Suppressor macrophage treated with lipopolysaccharide for 1 hour (primary cell): ENCODE measurements at regions not wholly inside any gene's neighbourhood (a gene's known extent, or its start where the extent isn't known, plus 50 kb on each side); places are given as distances from the start of the nearest gene placed in this dataset.
"Not testable (repeated sequence)": the region's sequence is repeated elsewhere in the genome, so short reads cannot be mapped to it uniquely, and the experiment has no call there.

Experiments used
- DNase-seq, 3 donors: peaks; one replicate each; pipeline ENCODE4 v3.0.0-alpha.2; 2020 to 2022

GRCh38 chr13:58385336-58385735 lies 753.8 kb downstream of the PCDH17 start:
- not testable (repeated sequence) for DNase-seq

DNA sequence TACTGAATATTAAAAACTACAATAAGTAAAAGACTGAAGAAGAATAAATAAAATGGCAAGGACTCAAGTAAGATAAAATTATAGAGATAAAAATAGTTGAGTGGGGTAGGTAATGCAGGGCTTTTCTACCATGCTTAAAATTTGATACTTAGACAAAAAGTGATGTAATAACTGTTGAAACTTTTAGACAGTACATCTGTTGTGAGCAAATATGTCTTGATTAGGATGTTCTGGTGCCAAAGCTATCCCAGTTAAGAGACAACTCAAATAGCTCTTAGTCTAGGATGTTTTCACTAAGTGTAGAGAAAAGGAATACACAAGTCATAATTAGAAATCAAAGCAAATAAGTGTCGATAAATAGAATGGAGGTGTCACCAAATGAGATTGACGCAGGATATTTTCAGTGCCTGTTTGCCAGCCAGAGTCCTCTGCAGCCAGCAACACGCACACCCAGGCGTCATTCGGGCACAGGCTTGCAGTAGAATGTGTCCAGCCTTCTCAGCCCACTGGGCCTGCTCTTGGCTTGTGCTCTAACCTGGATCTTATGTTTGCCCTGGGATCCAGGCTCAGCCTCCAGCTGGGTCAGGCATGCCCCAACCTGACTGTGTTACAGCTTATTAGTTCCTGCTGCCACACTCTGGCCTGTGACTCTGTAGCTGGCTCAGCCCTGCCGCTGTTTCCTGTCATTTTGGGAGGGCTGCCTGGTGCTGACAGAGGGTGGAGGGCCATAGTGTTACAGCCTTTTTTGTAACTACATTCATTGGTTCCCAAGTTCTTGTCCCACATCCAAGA lies 766.2 kb downstream of the PCDH17 start:
- DNase-seq, result no peak

GRCh38 chr13:58399263-58399662 lies 767.7 kb downstream of the PCDH17 start:
- DNase-seq, result no peak

DNA sequence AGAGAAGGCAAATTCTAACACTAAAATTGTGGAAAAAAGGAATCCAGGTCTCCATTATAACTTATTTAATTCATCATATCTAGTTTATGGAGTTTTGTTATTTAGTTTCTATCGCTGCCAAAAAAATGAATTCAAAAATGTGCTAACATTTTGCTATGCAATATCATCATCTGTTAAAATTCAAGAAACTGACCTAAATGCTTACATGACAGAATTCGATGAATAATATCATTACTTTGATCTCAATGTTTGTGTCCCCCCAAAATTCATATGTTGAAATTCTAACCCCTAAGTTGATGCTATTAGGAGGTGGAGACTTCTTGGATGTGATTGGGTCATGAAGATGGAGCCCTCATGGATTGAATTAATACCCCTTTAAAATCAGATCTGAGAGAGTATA lies 775.0 kb downstream of the PCDH17 start:
- no peak for DNase-seq

- DNase-seq, result no peak
Observed at GRCh38 chr13:58429917-58430316, 798.4 kb downstream of the PCDH17 start.

- no peak for DNase-seq
Observed at GRCh38 chr13:58434943-58435342, 803.4 kb downstream of the PCDH17 start.

DNA sequence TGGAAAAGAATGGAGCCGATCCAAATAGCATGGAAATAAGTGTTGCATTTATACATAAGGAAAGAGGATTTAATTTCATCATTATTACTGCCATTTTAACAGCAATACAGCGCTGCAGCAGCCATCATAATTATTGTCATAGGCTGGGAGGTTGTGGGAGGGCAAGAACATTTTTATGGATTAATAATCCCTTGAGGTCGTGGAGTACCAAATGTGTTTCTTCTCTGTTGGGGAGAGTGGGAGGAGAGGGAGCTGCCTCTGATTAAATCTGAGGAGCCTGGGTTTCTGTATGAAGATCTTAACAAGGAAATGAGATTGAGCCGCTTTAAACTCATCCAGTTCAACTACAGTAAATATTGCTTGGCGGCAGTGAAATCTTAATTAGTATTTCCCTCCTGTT lies 805.9 kb downstream of the PCDH17 start:
- DNase-seq, result no peak

GRCh38 chr13:58446979-58447378 lies 815.4 kb downstream of the PCDH17 start:
- DNase-seq, result no peak

DNA sequence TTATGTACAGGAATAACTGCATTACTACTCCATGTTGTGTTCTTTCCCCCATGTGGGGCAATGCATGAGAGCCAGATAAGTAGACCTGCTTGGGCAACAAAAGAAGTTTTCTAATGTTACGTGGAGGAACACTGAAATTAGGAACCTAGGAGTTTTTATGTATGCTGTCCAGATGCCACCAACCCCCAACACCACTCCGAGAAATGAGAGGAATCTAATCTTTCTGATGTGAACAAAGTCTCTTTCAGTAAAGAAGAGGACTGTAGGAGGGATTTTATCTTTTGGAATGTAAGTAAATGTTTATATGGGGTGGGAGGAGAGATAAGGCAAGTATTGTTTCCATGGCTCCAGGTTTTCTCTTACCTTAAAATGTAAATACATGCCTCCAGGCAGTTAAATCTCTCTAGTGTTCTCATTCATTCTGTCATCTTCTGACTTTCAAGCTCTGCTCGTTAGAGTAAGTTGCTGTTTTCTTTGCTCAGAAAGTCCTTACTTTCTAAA lies 820.6 kb downstream of the PCDH17 start:
- no peak for DNase-seq

DNA sequence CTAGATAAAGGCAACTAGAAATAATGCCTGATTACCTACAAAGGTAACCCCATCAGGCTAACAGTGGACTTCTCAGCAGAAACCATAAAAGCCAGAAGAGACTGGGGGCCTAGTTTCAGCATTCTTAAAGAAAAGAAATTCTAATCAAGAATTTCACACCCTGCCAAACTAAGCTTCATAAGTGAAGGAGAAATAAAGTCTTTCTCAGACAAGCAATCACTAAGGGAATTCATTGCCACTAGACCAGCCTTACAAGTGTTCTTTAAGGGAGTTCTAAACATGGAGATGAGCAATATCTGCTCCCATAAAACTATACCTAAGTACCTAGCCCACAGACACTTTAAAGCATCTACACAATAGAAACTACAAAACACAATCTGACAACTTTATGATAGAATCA lies 823.5 kb downstream of the PCDH17 start:
- no peak for DNase-seq

DNA sequence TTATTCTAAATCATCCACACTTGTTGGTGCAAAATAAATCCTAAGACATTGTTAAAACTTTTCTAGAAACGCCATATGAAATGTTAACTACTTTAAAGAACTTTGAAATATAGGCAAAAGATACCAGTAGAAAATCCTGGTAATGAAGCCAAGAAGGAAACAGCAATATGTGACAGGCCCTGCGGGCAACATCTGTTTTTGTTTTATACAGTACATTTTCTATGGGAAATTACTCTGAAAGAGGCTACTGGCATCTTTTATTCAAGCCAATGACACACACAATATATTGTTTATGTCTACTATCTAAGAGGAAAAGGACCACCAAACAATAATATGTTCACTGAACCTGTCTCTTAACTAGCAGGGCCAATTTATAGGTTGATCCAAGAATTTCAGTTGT lies 829.7 kb downstream of the PCDH17 start:
- no peak for DNase-seq

- no peak for DNase-seq
Observed at GRCh38 chr13:58463841-58464240, 832.3 kb downstream of the PCDH17 start.

GRCh38 chr13:58467176-58467575 lies 835.6 kb downstream of the PCDH17 start:
- no peak for DNase-seq

DNA sequence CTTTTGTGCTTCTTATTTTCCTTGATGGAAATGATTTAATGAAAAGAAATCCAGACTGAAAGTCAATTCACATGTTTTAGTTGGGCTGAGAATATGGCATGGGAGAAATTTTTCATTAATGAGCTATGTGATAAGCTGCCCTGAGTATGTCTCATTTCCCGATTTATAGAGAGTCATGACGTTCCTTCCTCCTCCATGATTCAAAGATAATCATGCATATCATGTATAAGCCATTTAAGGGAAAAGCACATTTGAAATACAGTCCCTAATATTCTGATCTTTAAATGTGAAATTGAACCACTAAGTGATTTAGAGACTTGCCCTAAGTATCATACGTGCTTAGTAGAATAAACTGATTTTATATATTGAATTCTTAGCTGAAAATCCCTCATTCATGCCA lies 840.9 kb downstream of the PCDH17 start:
- no peak for DNase-seq

GRCh38 chr13:58474581-58474980 lies 843.0 kb downstream of the PCDH17 start:
- DNase-seq, result no peak

- no peak for DNase-seq
Observed at GRCh38 chr13:58476206-58476918, 844.8 kb downstream of the PCDH17 start.

- no peak for DNase-seq
Observed at GRCh38 chr13:58478858-58479257, 847.3 kb downstream of the PCDH17 start.

GRCh38 chr13:58480061-58480460 lies 848.5 kb downstream of the PCDH17 start:
- DNase-seq, result no peak

GRCh38 chr13:58488251-58488650 lies 856.7 kb downstream of the PCDH17 start:
- DNase-seq, result no peak

GRCh38 chr13:58495668-58496067 lies 864.1 kb downstream of the PCDH17 start:
- no peak for DNase-seq

GRCh38 chr13:58500938-58501337 lies 869.4 kb downstream of the PCDH17 start:
- DNase-seq, result no peak

DNA sequence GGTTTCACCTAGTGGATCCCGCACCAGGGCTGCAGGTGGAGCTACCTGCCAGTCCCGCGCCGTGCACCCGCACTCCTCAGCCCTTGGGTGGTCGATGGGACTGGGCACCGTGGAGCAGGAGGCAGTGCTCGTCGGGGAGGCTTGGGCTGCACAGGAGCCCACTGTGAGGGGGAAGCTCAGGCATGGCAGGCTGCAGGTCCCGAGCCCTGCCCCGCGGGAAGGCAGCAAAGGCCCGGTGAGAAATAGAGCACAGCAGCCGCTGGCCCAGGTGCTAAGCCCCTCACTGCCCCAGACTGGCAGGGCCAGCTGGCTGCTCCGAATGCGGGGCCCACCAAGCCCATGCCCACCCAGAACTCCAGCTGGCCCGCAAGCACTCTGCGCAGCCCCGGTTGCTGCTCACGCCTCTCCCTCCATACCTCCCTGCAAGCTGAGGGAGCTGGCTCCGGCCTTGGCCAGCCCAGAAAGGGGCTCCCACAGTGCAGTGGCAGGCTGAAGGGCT lies 872.7 kb downstream of the PCDH17 start:
- not testable (repeated sequence) for DNase-seq

- not testable (repeated sequence) for DNase-seq
Observed at GRCh38 chr13:58505262-58505920, 873.8 kb downstream of the PCDH17 start.

DNA sequence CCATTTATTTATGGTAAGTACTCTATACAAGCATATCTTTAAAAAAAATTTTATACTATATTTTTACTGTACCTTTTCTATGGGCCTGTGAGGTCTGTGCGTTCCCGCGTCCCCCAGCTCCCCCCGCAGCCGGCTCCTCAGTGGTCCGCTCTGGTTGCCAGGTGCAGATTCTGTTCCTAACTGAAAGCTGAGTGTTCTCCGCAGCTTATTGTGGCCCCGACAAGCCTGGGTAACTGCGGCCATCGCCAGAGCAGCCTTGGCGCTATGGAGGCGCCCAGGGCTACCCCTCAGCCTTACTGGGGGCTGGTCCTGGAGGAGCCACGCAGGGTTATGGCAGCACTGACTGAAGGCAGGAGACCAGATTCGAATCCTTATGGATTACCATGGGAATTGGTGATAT lies 896.8 kb downstream of the PCDH17 start:
- DNase-seq, result no peak
